ENCODE measurements at regions not wholly inside any gene's neighbourhood (a gene's known extent, or its start where the extent isn't known, plus 50 kb on each side); places are given as distances from the start of the nearest gene placed in this dataset.
"Not testable (repeated sequence)": the region's sequence is repeated elsewhere in the genome, so short reads cannot be mapped to it uniquely, and the experiment has no call there.

- DNase-seq (ENCODE audit: low read depth) = no peak
Measured at GRCh38 chr1:214143006-214143992, 137.7 kb upstream of the SMYD2 start.

- DNase-seq (ENCODE audit: low read depth) = not testable (repeated sequence)
Measured at GRCh38 chr1:214144521-214144920, 136.4 kb upstream of the SMYD2 start.

- DNase-seq (ENCODE audit: low read depth) = no peak
Measured at GRCh38 chr1:214146523-214146922, 134.4 kb upstream of the SMYD2 start.

GRCh38 chr1:214154596-214155292, 126.2 kb upstream of the SMYD2 start:
- no peak for DNase-seq (ENCODE audit: low read depth)

GRCh38 chr1:214155987-214156625, 124.9 kb upstream of the SMYD2 start:
- DNase-seq (ENCODE audit: low read depth) = no peak

- DNase-seq (ENCODE audit: low read depth) = no peak
Measured at GRCh38 chr1:214164173-214164572, 116.8 kb upstream of the SMYD2 start.

GRCh38 chr1:214165850-214166374, 115.0 kb upstream of the SMYD2 start:
- DNase-seq (ENCODE audit: low read depth) = no peak

- DNase-seq (ENCODE audit: low read depth) = no peak
Measured at GRCh38 chr1:214174508-214175199, 106.3 kb upstream of the SMYD2 start.

- DNase-seq (ENCODE audit: low read depth) = no peak
Measured at GRCh38 chr1:214178102-214178501, 102.9 kb upstream of the SMYD2 start.

- no peak for DNase-seq (ENCODE audit: low read depth)
Measured at GRCh38 chr1:214184992-214185391, 96.0 kb upstream of the SMYD2 start.

GRCh38 chr1:214186103-214186824, 94.7 kb upstream of the SMYD2 start:
- no peak for DNase-seq (ENCODE audit: low read depth)

GRCh38 chr1:214187121-214187900, 93.6 kb upstream of the SMYD2 start:
- DNase-seq (ENCODE audit: low read depth) = no peak

- no peak for DNase-seq (ENCODE audit: low read depth)
Measured at GRCh38 chr1:214187933-214188332, 93.0 kb upstream of the SMYD2 start.

GRCh38 chr1:214188835-214189234, 92.1 kb upstream of the SMYD2 start:
- no peak for DNase-seq (ENCODE audit: low read depth)

GRCh38 chr1:214192825-214193643, 87.9 kb upstream of the SMYD2 start:
- no peak for DNase-seq (ENCODE audit: low read depth)

GRCh38 chr1:214193691-214194090, 87.3 kb upstream of the SMYD2 start:
- no peak for DNase-seq (ENCODE audit: low read depth)

- DNase-seq (ENCODE audit: low read depth) = no peak
Measured at GRCh38 chr1:214198571-214198970, 82.4 kb upstream of the SMYD2 start.

- no peak for DNase-seq (ENCODE audit: low read depth)
Measured at GRCh38 chr1:214199585-214199984, 81.4 kb upstream of the SMYD2 start.

GRCh38 chr1:214202992-214203391, 78.0 kb upstream of the SMYD2 start:
- no peak for DNase-seq (ENCODE audit: low read depth)

Measured in ELR (cell line).